HCT116 (cell line): ENCODE measurements at regions not wholly inside any gene's neighbourhood (a gene's known extent, or its start where the extent isn't known, plus 50 kb on each side); places are given as distances from the start of the nearest gene placed in this dataset.

Experiments
- ATAC-seq: fragments of 200-7000 bp; cut with Tn5 transposase; 2 replicates; pipeline ENCODE4 v1.9.1; 2020; ENCODE audit warnings: mild to moderate bottlenecking, moderate library complexity
- BruUV-seq: library from RNA; stranded (reverse); fragments of 400-500 nt; replicated peaks from 2 replicates; lab custom pipeline; 2021; lab: Mats Ljungman, UMichigan
- CTCF ChIA-PET: fragments of 300-600 bp; sonication (Branson Sonifier 250); formaldehyde crosslinking; loops from one replicate; lab custom pipeline; 2021; ENCODE audit warnings: antibody characterized with exemption; lab: Charles Lee
- POLR2A ChIA-PET: fragments of 300-600, 350-600 bp; sonication (Branson Sonifier 250); formaldehyde crosslinking; loops from one replicate; lab custom pipeline; 2021; ENCODE audit warnings: antibody characterized with exemption; lab: Charles Lee
- RAD21 ChIA-PET, 2 experiments: fragments of 300-600 bp; sonication (Branson Sonifier 250); formaldehyde crosslinking; loops; one replicate each; lab custom pipeline; 2023; ENCODE audit warnings: low total read pairs in 2 of 2; ENCODE audit not compliant: uncharacterized antibody in 2 of 2, unreplicated experiment in 2 of 2, low non-redundant PET in 1 of 2; lab: Charles Lee
- DNase-seq: peaks from one replicate; pipeline ENCODE4 v3.0.0-alpha.2; 2010; ENCODE audit warnings: low read depth, low spot score
- H2AFZ ChIP-seq: fragments of 200-600 bp; shearing (Covaris generic), sonication (generic); 2 replicates; pipeline ENCODE4 v1.6.1; 2017; ENCODE audit warnings: low read depth, mixed run types, mixed read lengths, antibody characterized with exemption, low read length; ENCODE audit not compliant: poor library complexity, severe bottlenecking
- H3K27ac ChIP-seq: 2 replicates; pipeline ENCODE4 v1.5.1; 2012; ENCODE audit warnings: low read depth, low read length
- H3K27me3 ChIP-seq: fragments of 200-600 bp; sonication (generic); 2 replicates; pipeline ENCODE4 v1.6.1; 2016; ENCODE audit warnings: mixed run types, low read length, mixed read lengths; ENCODE audit not compliant: insufficient read depth
- H3K36me3 ChIP-seq, 2 experiments: fragments of 200-500 bp in 1 of 2; fragments of 200-600 bp in 1 of 2; sonication (Bioruptor generic) in 1 of 2; sonication (generic) in 1 of 2; 2 replicates each; pipeline versions ENCODE4 v1.5.1 to v1.6.1; 2014 to 2016; ENCODE audit warnings: low read length in 2 of 2, inconsistent platforms in 1 of 2, mixed read lengths in 1 of 2, mixed run types in 1 of 2; ENCODE audit not compliant: insufficient read depth in 2 of 2, control insufficient read depth in 1 of 2
- H3K4me1 ChIP-seq, 2 experiments: fragments of 200-600 bp in 1 of 2; sonication (generic) in 1 of 2; 2 replicates each; pipeline versions ENCODE4 v1.5.1 to v1.6.1; 2012 to 2017; ENCODE audit warnings: low read length in 2 of 2, inconsistent platforms in 1 of 2, mild to moderate bottlenecking in 1 of 2, mixed read lengths in 1 of 2, mixed run types in 1 of 2, moderate library complexity in 1 of 2; ENCODE audit not compliant: insufficient read depth in 2 of 2, control insufficient read depth in 1 of 2
- H3K4me2 ChIP-seq: fragments of 200-600 bp; sonication (generic); 2 replicates; pipeline ENCODE4 v1.6.1; 2017; ENCODE audit warnings: mixed run types, low read length, mixed read lengths
- H3K4me3 ChIP-seq, 2 experiments: fragments of 200-600 bp in 1 of 2; sonication (generic) in 1 of 2; replicated peaks in 1 of 2; 2 replicates each; pipeline ENCODE4 v1.5.1; 2011 to 2016; ENCODE audit warnings: low read length in 2 of 2, control low read depth in 1 of 2, low read depth in 1 of 2, mild to moderate bottlenecking in 1 of 2, mixed read lengths in 1 of 2, mixed run types in 1 of 2
- H3K79me2 ChIP-seq: fragments of 200-600 bp; sonication (generic); 2 replicates; pipeline ENCODE4 v1.6.1; 2017; ENCODE audit warnings: mild to moderate bottlenecking, mixed run types, low read length, moderate library complexity, mixed read lengths; ENCODE audit not compliant: insufficient read depth
- H3K9ac ChIP-seq: fragments of 200-600 bp; sonication (generic); 2 replicates; pipeline ENCODE4 v1.6.1; 2016; ENCODE audit warnings: low read length, mixed read lengths
- H3K9me2 ChIP-seq: fragments of 200-600 bp; sonication (generic), shearing (Covaris generic); 2 replicates; pipeline ENCODE4 v1.6.1; 2017; ENCODE audit warnings: mixed run types, mild to moderate bottlenecking, moderate library complexity; ENCODE audit not compliant: insufficient read depth
- H3K9me3 ChIP-seq, 2 experiments: fragments of 200-500 bp in 1 of 2; fragments of 200-600 bp in 1 of 2; sonication (Bioruptor generic) in 1 of 2; sonication (generic) in 1 of 2; 2 replicates each; pipeline ENCODE4 v1.6.1; 2014 to 2017; ENCODE audit warnings: low read length in 2 of 2, mixed read lengths in 2 of 2, inconsistent platforms in 1 of 2, low read depth in 1 of 2, mild to moderate bottlenecking in 1 of 2, mixed run types in 1 of 2, moderate library complexity in 1 of 2; ENCODE audit not compliant: control insufficient read depth in 1 of 2, insufficient read depth in 1 of 2
- H4K20me1 ChIP-seq: fragments of 200-600 bp; sonication (generic), shearing (Covaris generic); 2 replicates; pipeline ENCODE4 v1.6.1; 2017; ENCODE audit warnings: mixed run types, mild to moderate bottlenecking, moderate library complexity; ENCODE audit not compliant: insufficient read depth
- CEBPB ChIP-seq: IDR thresholded peaks from 2 replicates; pipeline ENCODE4 v1.6.1; 2012; ENCODE audit warnings: low read depth
- EGR1 ChIP-seq: IDR thresholded peaks from 2 replicates; pipeline ENCODE4 v1.6.1; 2012; ENCODE audit warnings: low read depth
- ELF1 ChIP-seq: IDR thresholded peaks from 2 replicates; pipeline ENCODE4 v1.6.1; 2012; ENCODE audit warnings: low read depth, borderline replicate concordance
- EZH2 ChIP-seq: fragments of 200-600 bp; sonication (generic); IDR thresholded peaks from 2 replicates; pipeline ENCODE4 v1.6.1; 2017; ENCODE audit warnings: antibody characterized with exemption, mixed run types
- EZH2phosphoT487 ChIP-seq: fragments of 200-600 bp; IDR thresholded peaks from 2 replicates; pipeline ENCODE4 v1.6.1; 2018; ENCODE audit warnings: antibody characterized with exemption, borderline replicate concordance
- FOSL1 ChIP-seq: IDR thresholded peaks from 2 replicates; pipeline ENCODE4 v1.6.1; 2012; ENCODE audit warnings: low read depth
- JUND ChIP-seq: IDR thresholded peaks from 2 replicates; pipeline ENCODE4 v1.6.1; 2012
- MAX ChIP-seq: IDR thresholded peaks from 2 replicates; pipeline ENCODE4 v1.6.1; 2012
- POLR2AphosphoS5 ChIP-seq: IDR thresholded peaks from 2 replicates; pipeline ENCODE4 v1.6.1; 2011; ENCODE audit warnings: mild to moderate bottlenecking, low read depth, low read length, moderate library complexity
- RAD21 ChIP-seq: IDR thresholded peaks from 2 replicates; pipeline ENCODE4 v1.6.1; 2012; ENCODE audit warnings: low read depth, mild to moderate bottlenecking
- REST ChIP-seq: IDR thresholded peaks from 2 replicates; pipeline ENCODE4 v1.6.1; 2012; ENCODE audit warnings: low read depth
- SIN3A ChIP-seq: IDR thresholded peaks from 2 replicates; pipeline ENCODE4 v1.6.1; 2012; ENCODE audit warnings: low read depth
- SRF ChIP-seq: IDR thresholded peaks from 2 replicates; pipeline ENCODE4 v1.6.1; 2012; ENCODE audit warnings: low read depth
- TCF7L2 ChIP-seq: IDR thresholded peaks from 2 replicates; pipeline ENCODE4 v1.7.0; 2011; ENCODE audit warnings: borderline replicate concordance, inconsistent platforms; ENCODE audit not compliant: insufficient read depth, insufficient read length; ENCODE audit errors: extremely low read depth
- YY1 ChIP-seq: IDR thresholded peaks from 2 replicates; pipeline ENCODE4 v1.6.1; 2011; ENCODE audit warnings: low read length, low read depth, moderate library complexity, mild to moderate bottlenecking; ENCODE audit not compliant: insufficient replicate concordance; ENCODE audit errors: extremely low read depth
- ZFX ChIP-seq: fragments of 450-650 bp; IDR thresholded peaks from 2 replicates; pipeline ENCODE4 v1.6.1; 2017
- intact Hi-C: fragments of 100-400 bp; cut with micrococcal nuclease; formaldehyde crosslinking; loops from 2 replicates; pipeline ENCODE4 v1.10.0; 2022

GRCh38 chr1:238161955-238162354 lies 271.2 kb upstream of the ZP4 start:
- no peaks in the 10 kb centered on the region for H3K79me2 ChIP-seq
- BruUV-seq: no TSS peak
- ChIA-PET RAD21 (no interaction called here), POLR2A (no interaction called here), CTCF (no interaction called here)
- no peak overlapping the region for H3K27ac ChIP-seq
- no peak overlapping the region for H3K9ac ChIP-seq
- no peaks in the 10 kb centered on the region for H3K9me2 ChIP-seq
- DNase-seq: no peak
- no peak for TF ChIP-seq EZH2phosphoT487
- TF ChIP-seq RAD21: no peak
- no peak for TF ChIP-seq SIN3A
- no peak for TF ChIP-seq ZFX
- TF ChIP-seq EZH2: no peak
- TF ChIP-seq EGR1: no peak
- TF ChIP-seq TCF7L2: no peak
- no peak for ATAC-seq
- no peak overlapping the region for H3K4me2 ChIP-seq
- peaks cover 10 to 19% of the 10 kb centered on the region in 2 experiments; a peak in 2 of 4 replicates for H3K9me3 ChIP-seq
- H4K20me1 ChIP-seq: no peaks in the 10 kb centered on the region; the same call in 1 of the 2 replicates
- H3K4me3 ChIP-seq: no peak overlapping the region
- H3K27me3 ChIP-seq: no peaks in the 10 kb centered on the region
- no peaks in the 10 kb centered on the region for H3K36me3 ChIP-seq
- intact Hi-C loops: no loop called here
- H2AFZ ChIP-seq: no peak overlapping the region
- H3K4me1 ChIP-seq: no peaks in the 10 kb centered on the region

- Histone ChIP-seq H3K79me2 (no peaks in the 10 kb centered on the region), H4K20me1 (no peaks in the 10 kb centered on the region)
- CTCF ChIA-PET: no interaction called here
Measured at GRCh38 chr1:238153939-238154338, 263.2 kb upstream of the ZP4 start.

More at GRCh38 chr1:238153939-238154338, 263.2 kb upstream of the ZP4 start:
- POLR2A ChIA-PET: no interaction called here
- TF ChIP-seq ELF1: no peak
- TF ChIP-seq REST: no peak
- TF ChIP-seq JUND: no peak
- TF ChIP-seq FOSL1: no peak
- no peak for TF ChIP-seq POLR2AphosphoS5
- TF ChIP-seq TCF7L2: no peak
- TF ChIP-seq CEBPB: no peak
- no peak for TF ChIP-seq EZH2phosphoT487
- TF ChIP-seq ZFX: no peak
- no peak for TF ChIP-seq MAX
- no peak for TF ChIP-seq SRF
- TF ChIP-seq YY1: no peak
- no peak for ATAC-seq
- intact Hi-C loops: no loop called here
- no peaks in the 10 kb centered on the region for H3K4me1 ChIP-seq
- RAD21 ChIA-PET: no interaction called here
- no peaks in the 10 kb centered on the region for H3K36me3 ChIP-seq
- no peak overlapping the region for H3K4me2 ChIP-seq
- H2AFZ ChIP-seq: no peak overlapping the region
- H3K9me2 ChIP-seq: no peaks in the 10 kb centered on the region
- no peak overlapping the region for H3K27ac ChIP-seq
- H3K9ac ChIP-seq: no peak overlapping the region
- no peak for DNase-seq
- H3K27me3 ChIP-seq: no peaks in the 10 kb centered on the region
- H3K4me3 ChIP-seq: no peak overlapping the region
- no TSS peak for BruUV-seq
- H3K9me3 ChIP-seq: peaks cover 0 to 9% of the 10 kb centered on the region in 2 experiments; a peak in 2 of 4 replicates
